ENCODE measurements at regions not wholly inside any gene's neighbourhood (a gene's known extent, or its start where the extent isn't known, plus 50 kb on each side); places are given as distances from the start of the nearest gene placed in this dataset.

DNA sequence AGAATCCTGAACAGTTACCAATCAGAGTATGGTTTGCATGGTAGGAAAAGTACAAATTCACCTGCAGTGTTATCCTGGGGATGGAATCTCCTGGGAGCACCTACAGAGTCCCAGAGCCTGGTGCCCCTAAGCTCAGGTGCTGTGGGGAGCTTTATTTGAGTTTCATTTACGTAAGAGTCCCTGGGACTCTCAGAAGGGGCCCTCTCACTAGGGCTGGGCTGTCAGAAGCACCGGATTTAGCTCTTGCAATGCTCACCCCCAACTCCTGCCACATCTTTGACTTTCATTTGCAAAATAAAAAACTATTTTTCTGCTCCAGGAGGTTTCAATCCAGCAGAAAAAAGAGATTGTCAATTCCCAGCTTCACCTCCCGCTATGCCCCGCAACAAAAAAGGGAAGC is 569.8 kb upstream of the B3GAT1 start:
- POLR2A ChIA-PET: no interaction called here
- Histone ChIP-seq H3K4me3 (ENCODE audit: low read depth, low read length) (no peak overlapping the region), H3K4me1 (ENCODE audit: control insufficient read depth, insufficient read depth, low read length) (no peaks in the 10 kb centered on the region), H3K36me3 (ENCODE audit: control insufficient read depth in 2 of 2, insufficient read depth in 1 of 2, low read length in 2 of 2) (no peaks in the 10 kb centered on the region), H3K9me3 (ENCODE audit: control insufficient read depth, insufficient read depth, low read depth, low read length) (no peaks in the 10 kb centered on the region), H3K27ac (ENCODE audit: extremely low read depth, low read depth, low read length) (no peak overlapping the region)
- CTCF ChIA-PET: no interaction called here
- no peak for TF ChIP-seq ZNF433 (tag by site-specific recombination; IDR thresholded peaks at IDR 0.05; ENCODE audit: low read depth)
- no peak for TF ChIP-seq WT1 (tag by site-specific recombination; IDR thresholded peaks at IDR 0.05)
- TF ChIP-seq, protein P1, sequence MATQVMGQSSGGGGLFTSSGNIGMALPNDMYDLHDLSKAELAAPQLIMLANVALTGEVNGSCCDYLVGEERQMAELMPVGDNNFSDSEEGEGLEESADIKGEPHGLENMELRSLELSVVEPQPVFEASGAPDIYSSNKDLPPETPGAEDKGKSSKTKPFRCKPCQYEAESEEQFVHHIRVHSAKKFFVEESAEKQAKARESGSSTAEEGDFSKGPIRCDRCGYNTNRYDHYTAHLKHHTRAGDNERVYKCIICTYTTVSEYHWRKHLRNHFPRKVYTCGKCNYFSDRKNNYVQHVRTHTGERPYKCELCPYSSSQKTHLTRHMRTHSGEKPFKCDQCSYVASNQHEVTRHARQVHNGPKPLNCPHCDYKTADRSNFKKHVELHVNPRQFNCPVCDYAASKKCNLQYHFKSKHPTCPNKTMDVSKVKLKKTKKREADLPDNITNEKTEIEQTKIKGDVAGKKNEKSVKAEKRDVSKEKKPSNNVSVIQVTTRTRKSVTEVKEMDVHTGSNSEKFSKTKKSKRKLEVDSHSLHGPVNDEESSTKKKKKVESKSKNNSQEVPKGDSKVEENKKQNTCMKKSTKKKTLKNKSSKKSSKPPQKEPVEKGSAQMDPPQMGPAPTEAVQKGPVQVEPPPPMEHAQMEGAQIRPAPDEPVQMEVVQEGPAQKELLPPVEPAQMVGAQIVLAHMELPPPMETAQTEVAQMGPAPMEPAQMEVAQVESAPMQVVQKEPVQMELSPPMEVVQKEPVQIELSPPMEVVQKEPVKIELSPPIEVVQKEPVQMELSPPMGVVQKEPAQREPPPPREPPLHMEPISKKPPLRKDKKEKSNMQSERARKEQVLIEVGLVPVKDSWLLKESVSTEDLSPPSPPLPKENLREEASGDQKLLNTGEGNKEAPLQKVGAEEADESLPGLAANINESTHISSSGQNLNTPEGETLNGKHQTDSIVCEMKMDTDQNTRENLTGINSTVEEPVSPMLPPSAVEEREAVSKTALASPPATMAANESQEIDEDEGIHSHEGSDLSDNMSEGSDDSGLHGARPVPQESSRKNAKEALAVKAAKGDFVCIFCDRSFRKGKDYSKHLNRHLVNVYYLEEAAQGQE (tag by site-specific recombination; IDR thresholded peaks at IDR 0.05): no peak
- no peak for TF ChIP-seq ZNF140 (tag by site-specific recombination; IDR thresholded peaks at IDR 0.05)
- TF ChIP-seq, protein P2, sequence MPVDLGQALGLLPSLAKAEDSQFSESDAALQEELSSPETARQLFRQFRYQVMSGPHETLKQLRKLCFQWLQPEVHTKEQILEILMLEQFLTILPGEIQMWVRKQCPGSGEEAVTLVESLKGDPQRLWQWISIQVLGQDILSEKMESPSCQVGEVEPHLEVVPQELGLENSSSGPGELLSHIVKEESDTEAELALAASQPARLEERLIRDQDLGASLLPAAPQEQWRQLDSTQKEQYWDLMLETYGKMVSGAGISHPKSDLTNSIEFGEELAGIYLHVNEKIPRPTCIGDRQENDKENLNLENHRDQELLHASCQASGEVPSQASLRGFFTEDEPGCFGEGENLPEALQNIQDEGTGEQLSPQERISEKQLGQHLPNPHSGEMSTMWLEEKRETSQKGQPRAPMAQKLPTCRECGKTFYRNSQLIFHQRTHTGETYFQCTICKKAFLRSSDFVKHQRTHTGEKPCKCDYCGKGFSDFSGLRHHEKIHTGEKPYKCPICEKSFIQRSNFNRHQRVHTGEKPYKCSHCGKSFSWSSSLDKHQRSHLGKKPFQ (tag by site-specific recombination; IDR thresholded peaks at IDR 0.05): no peak
- TF ChIP-seq ZNF629 (tag by site-specific recombination; IDR thresholded peaks at IDR 0.05): no peak
- TF ChIP-seq ZNF280D (tag by site-specific recombination; IDR thresholded peaks at IDR 0.05): no peak
- no peak for TF ChIP-seq ZFP41 (tag by site-specific recombination; IDR thresholded peaks at IDR 0.05; ENCODE audit: borderline replicate concordance)
- TF ChIP-seq ZNF777 (tag by site-specific recombination; IDR thresholded peaks at IDR 0.05; ENCODE audit: borderline replicate concordance): no peak
- TF ChIP-seq, protein P3, sequence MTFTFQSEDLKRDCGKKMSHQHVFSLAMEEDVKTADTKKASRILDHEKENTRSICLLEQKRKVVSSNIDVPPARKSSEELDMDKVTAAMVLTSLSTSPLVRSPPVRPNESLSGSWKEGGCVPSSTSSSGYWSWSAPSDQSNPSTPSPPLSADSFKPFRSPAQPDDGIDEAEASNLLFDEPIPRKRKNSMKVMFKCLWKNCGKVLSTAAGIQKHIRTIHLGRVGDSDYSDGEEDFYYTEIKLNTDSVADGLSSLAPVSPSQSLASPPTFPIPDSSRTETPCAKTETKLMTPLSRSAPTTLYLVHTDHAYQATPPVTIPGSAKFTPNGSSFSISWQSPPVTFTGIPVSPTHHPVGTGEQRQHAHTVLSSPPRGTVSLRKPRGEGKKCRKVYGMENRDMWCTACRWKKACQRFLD (tag by site-specific recombination; IDR thresholded peaks at IDR 0.05): no peak

- Histone ChIP-seq H3K9me3 (ENCODE audit: control insufficient read depth, insufficient read depth, low read depth, low read length) (no peaks in the 10 kb centered on the region), H3K4me3 (ENCODE audit: low read depth, low read length) (no peak overlapping the region), H3K4me1 (ENCODE audit: control insufficient read depth, insufficient read depth, low read length) (no peaks in the 10 kb centered on the region), H3K36me3 (ENCODE audit: control insufficient read depth in 2 of 2, insufficient read depth in 1 of 2, low read length in 2 of 2) (no peaks in the 10 kb centered on the region), H3K27ac (ENCODE audit: extremely low read depth, low read depth, low read length) (no peak overlapping the region)
- TF ChIP-seq ZNF311 (tag by site-specific recombination; IDR thresholded peaks at IDR 0.05; ENCODE audit: borderline replicate concordance): no peak
- no peak for TF ChIP-seq ZNF157 (tag by site-specific recombination; IDR thresholded peaks at IDR 0.05)
- no peak for TF ChIP-seq ZNF596 (tag by site-specific recombination; IDR thresholded peaks at IDR 0.05)
- no peak for TF ChIP-seq ZNF23 (tag by site-specific recombination; IDR thresholded peaks at IDR 0.05; ENCODE audit: borderline replicate concordance)
- no peak for TF ChIP-seq ZNF10 (tag by site-specific recombination; IDR thresholded peaks at IDR 0.05)
- no peak for TF ChIP-seq BCL6B (tag by site-specific recombination; IDR thresholded peaks at IDR 0.05)
- no peak for TF ChIP-seq GLIS1 (tag by site-specific recombination; IDR thresholded peaks at IDR 0.05)
- TF ChIP-seq ZNF133 (tag by site-specific recombination; IDR thresholded peaks at IDR 0.05): no peak
- no peak for TF ChIP-seq ZNF19 (tag by site-specific recombination; IDR thresholded peaks at IDR 0.05; ENCODE audit: low read depth)
- TF ChIP-seq ZNF423 (tag by site-specific recombination; IDR thresholded peaks at IDR 0.05): no peak
- no peak for TF ChIP-seq MYNN (tag by site-specific recombination; IDR thresholded peaks at IDR 0.05; ENCODE audit: borderline replicate concordance)
- TF ChIP-seq ZEB2 (tag by site-specific recombination; IDR thresholded peaks at IDR 0.05): no peak
- no peak for TF ChIP-seq YY1 (tag by site-specific recombination; IDR thresholded peaks at IDR 0.05)
- no peak for TF ChIP-seq ZNF175 (tag by site-specific recombination; IDR thresholded peaks at IDR 0.05)
- no peak for TF ChIP-seq ZBTB21 (tag by site-specific recombination; IDR thresholded peaks at IDR 0.05)
- ChIA-PET CTCF (no interaction called here), POLR2A (no interaction called here)
Measured at GRCh38 chr11:134980819-134981710, 569.0 kb upstream of the B3GAT1 start.

All from HEK293 (cell line).